Smooth muscle cell (in vitro differentiated cells): ENCODE measurements at regions not wholly inside any gene's neighbourhood (a gene's known extent, or its start where the extent isn't known, plus 50 kb on each side); places are given as distances from the start of the nearest gene placed in this dataset.

Source experiments
- DNase-seq: peaks from one replicate; lab custom pipeline; 2025; ENCODE audit not compliant: unreplicated experiment; lab: John Stamatoyannopoulos, UW
- H2AFZ ChIP-seq: fragments of 200-600 bp; sonication (generic); 2 replicates; pipeline ENCODE4 v1.6.0; 2016; ENCODE audit warnings: antibody characterized with exemption, low read depth, mild to moderate bottlenecking
- H3F3A ChIP-seq: fragments of 200-600 bp; sonication (generic); 2 replicates; pipeline ENCODE4 v1.6.0; 2017; ENCODE audit warnings: antibody characterized with exemption, low read depth
- H3K27ac ChIP-seq: fragments of 200-600 bp; sonication (generic); 2 replicates; pipeline ENCODE4 v1.5.1; 2016; ENCODE audit warnings: low read depth, mild to moderate bottlenecking
- H3K27me3 ChIP-seq: fragments of 200-600 bp; sonication (generic); 2 replicates; pipeline ENCODE4 v1.6.1; 2016; ENCODE audit warnings: low read depth, mild to moderate bottlenecking
- H3K36me3 ChIP-seq: fragments of 200-600 bp; sonication (generic); 2 replicates; pipeline ENCODE4 v1.5.1; 2016; ENCODE audit warnings: low read depth
- H3K4me1 ChIP-seq: fragments of 200-600 bp; sonication (generic); 2 replicates; pipeline ENCODE4 v1.5.1; 2016; ENCODE audit warnings: low read depth
- H3K4me2 ChIP-seq: fragments of 200-600 bp; sonication (generic); 2 replicates; pipeline ENCODE4 v1.6.0; 2016; ENCODE audit warnings: mild to moderate bottlenecking
- H3K4me3 ChIP-seq: fragments of 200-600 bp; sonication (generic); 2 replicates; pipeline ENCODE4 v1.5.1; 2016; ENCODE audit warnings: mild to moderate bottlenecking
- H3K79me2 ChIP-seq: fragments of 200-600 bp; sonication (generic); 2 replicates; pipeline ENCODE4 v1.6.0; 2016; ENCODE audit warnings: low read depth, mild to moderate bottlenecking
- H3K9ac ChIP-seq: fragments of 200-600 bp; sonication (generic); 2 replicates; pipeline ENCODE4 v1.6.0; 2016; ENCODE audit warnings: low read depth
- H3K9me3 ChIP-seq: fragments of 200-600 bp; sonication (generic); replicated peaks from 2 replicates; pipeline ENCODE4 v1.5.1; 2016; ENCODE audit warnings: low read depth
- H4K20me1 ChIP-seq: fragments of 200-600 bp; sonication (generic); 2 replicates; pipeline ENCODE4 v1.6.0; 2016; ENCODE audit warnings: low read depth
- CTCF ChIP-seq: fragments of 200-600 bp; sonication (generic); IDR thresholded peaks from 2 replicates; pipeline ENCODE4 v1.5.1; 2017; ENCODE audit warnings: borderline replicate concordance, mild to moderate bottlenecking, antibody characterized with exemption; ENCODE audit not compliant: insufficient read depth, poor library complexity, severe bottlenecking
- WGBS: methylation state at CpG from one replicate; pipeline ENCODE4 v1.1.7; 2016; ENCODE audit warnings: low lambda C conversion rate; 5-methylcytosine and 5-hydroxymethylcytosine counted together

GRCh38 chr1:83531521-83532309, 467.2 kb downstream of the TTLL7 start:
- H3K79me2 ChIP-seq, result no peaks in the 10 kb centered on the region
- H3K4me1 ChIP-seq, result no peaks in the 10 kb centered on the region
- no peak for DNase-seq
- no peak overlapping the region for H3K9ac ChIP-seq
- WGBS, result 91% methylated on average over 2 of the region's 2 CpGs
- no peaks in the 10 kb centered on the region for H3K36me3 ChIP-seq
- no peak overlapping the region for H3K4me2 ChIP-seq
- no peak overlapping the region for H3K27ac ChIP-seq
- no peaks in the 10 kb centered on the region for H4K20me1 ChIP-seq
- TF ChIP-seq CTCF, result no peak
- no peaks in the 10 kb centered on the region for H3F3A ChIP-seq
- H3K27me3 ChIP-seq, result no peaks in the 10 kb centered on the region
- no peak overlapping the region for H2AFZ ChIP-seq
- H3K9me3 ChIP-seq, result no peaks in the 10 kb centered on the region
- H3K4me3 ChIP-seq, result no peak overlapping the region

GRCh38 chr1:83530506-83530905, 468.4 kb downstream of the TTLL7 start:
- no peak overlapping the region for H3K27ac ChIP-seq
- H3K9me3 ChIP-seq, result no peaks in the 10 kb centered on the region
- no peak for TF ChIP-seq CTCF
- no peaks in the 10 kb centered on the region for H3K4me1 ChIP-seq
- H3F3A ChIP-seq, result no peaks in the 10 kb centered on the region
- H4K20me1 ChIP-seq, result no peaks in the 10 kb centered on the region
- no peak overlapping the region for H2AFZ ChIP-seq
- no peak for DNase-seq
- H3K79me2 ChIP-seq, result no peaks in the 10 kb centered on the region
- H3K4me3 ChIP-seq, result no peak overlapping the region
- no peaks in the 10 kb centered on the region for H3K27me3 ChIP-seq
- 97% methylated on average over 8 of the region's 8 CpGs for WGBS
- H3K4me2 ChIP-seq, result no peak overlapping the region
- H3K9ac ChIP-seq, result no peak overlapping the region
- H3K36me3 ChIP-seq, result no peaks in the 10 kb centered on the region

- H3K4me3 ChIP-seq, result no peak overlapping the region
- H3K9ac ChIP-seq, result no peak overlapping the region
- no peaks in the 10 kb centered on the region for H3K4me1 ChIP-seq
- H3K27me3 ChIP-seq, result no peaks in the 10 kb centered on the region
- no peak for DNase-seq
- H3K79me2 ChIP-seq, result no peaks in the 10 kb centered on the region
- no peak overlapping the region for H3K27ac ChIP-seq
- H3K9me3 ChIP-seq, result no peaks in the 10 kb centered on the region
- no peak overlapping the region for H3K4me2 ChIP-seq
- no peaks in the 10 kb centered on the region for H3F3A ChIP-seq
- no peak for TF ChIP-seq CTCF
- H3K36me3 ChIP-seq, result no peaks in the 10 kb centered on the region
- H2AFZ ChIP-seq, result no peak overlapping the region
- H4K20me1 ChIP-seq, result no peaks in the 10 kb centered on the region
These were observed 470.9 kb downstream of the TTLL7 start for GRCh38 chr1:83527987-83528386.

- H4K20me1 ChIP-seq, result no peaks in the 10 kb centered on the region
- H3K79me2 ChIP-seq, result no peaks in the 10 kb centered on the region
- H3K27me3 ChIP-seq, result no peaks in the 10 kb centered on the region
- H3K4me2 ChIP-seq, result no peak overlapping the region
- no peak overlapping the region for H3K27ac ChIP-seq
- no peak overlapping the region for H3K4me3 ChIP-seq
- H3K4me1 ChIP-seq, result no peaks in the 10 kb centered on the region
- no peaks in the 10 kb centered on the region for H3K36me3 ChIP-seq
- H3K9me3 ChIP-seq, result no peaks in the 10 kb centered on the region
- no peak overlapping the region for H3K9ac ChIP-seq
- no peak for TF ChIP-seq CTCF
- no peak for DNase-seq
- no peaks in the 10 kb centered on the region for H3F3A ChIP-seq
- WGBS, result 32% methylated on average over 1 of the region's 1 CpG
- no peak overlapping the region for H2AFZ ChIP-seq
These were observed 478.1 kb downstream of the TTLL7 start for GRCh38 chr1:83520797-83521196.
